NT2/D1 (cell line): ENCODE measurements at regions not wholly inside any gene's neighbourhood (a gene's known extent, or its start where the extent isn't known, plus 50 kb on each side); places are given as distances from the start of the nearest gene placed in this dataset.

Experiments used
- YY1 ChIP-seq: IDR thresholded peaks from 2 replicates; pipeline ENCODE4 v1.6.1; 2011; ENCODE audit not compliant: insufficient read length, insufficient read depth
- ZNF274 ChIP-seq: IDR thresholded peaks from 2 replicates; pipeline ENCODE4 v1.6.1; 2011; ENCODE audit warnings: mild to moderate bottlenecking, low read depth, low read length

DNA sequence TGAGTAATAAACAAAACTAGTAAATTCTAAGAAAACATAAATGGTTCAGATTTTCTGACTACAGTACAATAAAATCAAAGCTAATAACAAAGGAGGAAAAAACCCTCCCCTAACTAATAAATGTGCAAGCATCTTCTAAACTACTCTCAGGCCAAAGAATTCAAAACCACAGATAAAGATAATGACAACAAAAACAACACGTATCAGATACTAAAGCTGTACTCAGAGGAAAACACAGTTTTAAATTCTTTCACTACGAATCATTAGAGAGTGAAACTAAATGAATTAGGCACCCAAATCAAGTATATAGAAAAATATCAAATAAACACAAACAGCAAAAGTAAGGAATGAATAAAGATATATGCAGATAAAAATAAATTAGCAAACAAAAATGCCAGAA is 200.9 kb downstream of the TEX36 start:
- no peak for TF ChIP-seq ZNF274
- TF ChIP-seq YY1, result no peak
